ENCODE measurements at regions not wholly inside any gene's neighbourhood (a gene's known extent, or its start where the extent isn't known, plus 50 kb on each side); places are given as distances from the start of the nearest gene placed in this dataset.

GRCh38 chr1:232440325-232441035, 189.5 kb downstream of the SIPA1L2 start:
- Histone ChIP-seq H3K27ac (no peak overlapping the region), H3K4me1 (ENCODE audit: control insufficient read depth in 1 of 2, insufficient read depth in 1 of 2, low read depth in 1 of 2, low read length in 1 of 2) (no peaks in the 10 kb centered on the region), H3K27me3 (no peaks in the 10 kb centered on the region), H3K9me3 (no peaks in the 10 kb centered on the region), H3K4me3 (ENCODE audit: low read depth in 1 of 2, low read length in 1 of 2) (no peak overlapping the region), H3K36me3 (peaks cover 77% of the 10 kb centered on the region)
- no peak for TF ChIP-seq CTCF (IDR thresholded peaks at IDR 0.05)

GRCh38 chr1:232439011-232439410, 190.9 kb downstream of the SIPA1L2 start:
- Histone ChIP-seq H3K36me3 (peaks cover 83% of the 10 kb centered on the region), H3K4me3 (ENCODE audit: low read depth in 1 of 2, low read length in 1 of 2) (no peak overlapping the region), H3K27ac (no peak overlapping the region), H3K4me1 (ENCODE audit: control insufficient read depth in 1 of 2, insufficient read depth in 1 of 2, low read depth in 1 of 2, low read length in 1 of 2) (no peaks in the 10 kb centered on the region), H3K27me3 (no peaks in the 10 kb centered on the region), H3K9me3 (no peaks in the 10 kb centered on the region)
- TF ChIP-seq CTCF (IDR thresholded peaks at IDR 0.05): no peak

- Histone ChIP-seq H3K4me3 (ENCODE audit: low read depth in 1 of 2, low read length in 1 of 2) (no peak overlapping the region), H3K4me1 (ENCODE audit: control insufficient read depth in 1 of 2, insufficient read depth in 1 of 2, low read depth in 1 of 2, low read length in 1 of 2) (no peaks in the 10 kb centered on the region), H3K9me3 (no peaks in the 10 kb centered on the region), H3K36me3 (peaks cover 81% of the 10 kb centered on the region), H3K27ac (no peak overlapping the region), H3K27me3 (no peaks in the 10 kb centered on the region)
- no peak for TF ChIP-seq CTCF (IDR thresholded peaks at IDR 0.05)
Measured at GRCh38 chr1:232438476-232438875, 191.5 kb downstream of the SIPA1L2 start.

GRCh38 chr1:232437510-232437909, 192.4 kb downstream of the SIPA1L2 start:
- Histone ChIP-seq H3K4me3 (ENCODE audit: low read depth in 1 of 2, low read length in 1 of 2) (no peak overlapping the region), H3K27me3 (no peaks in the 10 kb centered on the region), H3K27ac (no peak overlapping the region), H3K4me1 (ENCODE audit: control insufficient read depth in 1 of 2, insufficient read depth in 1 of 2, low read depth in 1 of 2, low read length in 1 of 2) (no peaks in the 10 kb centered on the region), H3K9me3 (no peaks in the 10 kb centered on the region), H3K36me3 (peaks cover 79% of the 10 kb centered on the region)
- no peak for TF ChIP-seq CTCF (IDR thresholded peaks at IDR 0.05)

GRCh38 chr1:232435729-232436128, 194.2 kb downstream of the SIPA1L2 start:
- no peak for TF ChIP-seq CTCF (IDR thresholded peaks at IDR 0.05)
- H3K27me3 ChIP-seq: no peaks in the 10 kb centered on the region
- peaks cover 84% of the 10 kb centered on the region for H3K36me3 ChIP-seq
- no peaks in the 10 kb centered on the region for H3K4me1 ChIP-seq (ENCODE audit: control insufficient read depth in 1 of 2, insufficient read depth in 1 of 2, low read depth in 1 of 2, low read length in 1 of 2)
- H3K9me3 ChIP-seq: no peaks in the 10 kb centered on the region
- no peak overlapping the region for H3K4me3 ChIP-seq (ENCODE audit: low read depth in 1 of 2, low read length in 1 of 2)
- no peak overlapping the region for H3K27ac ChIP-seq
